Stimulated activated CD4-positive, alpha-beta T cell treated with anti-CD3 and anti-CD28 coated beads, Interleukin-4, amount 100 ng/mL, for 48 hours (primary cell): ENCODE measurements at regions not wholly inside any gene's neighbourhood (a gene's known extent, or its start where the extent isn't known, plus 50 kb on each side); places are given as distances from the start of the nearest gene placed in this dataset.

Experiments
- DNase-seq, 2 donors: peaks; one replicate each; pipeline ENCODE4 v3.0.0-alpha.2; 2020; ENCODE audit warnings: low read depth in 2 of 2

GRCh38 chr3:162302983-162303624, 806.5 kb downstream of the OTOL1 start:
- DNase-seq = no peak

DNA sequence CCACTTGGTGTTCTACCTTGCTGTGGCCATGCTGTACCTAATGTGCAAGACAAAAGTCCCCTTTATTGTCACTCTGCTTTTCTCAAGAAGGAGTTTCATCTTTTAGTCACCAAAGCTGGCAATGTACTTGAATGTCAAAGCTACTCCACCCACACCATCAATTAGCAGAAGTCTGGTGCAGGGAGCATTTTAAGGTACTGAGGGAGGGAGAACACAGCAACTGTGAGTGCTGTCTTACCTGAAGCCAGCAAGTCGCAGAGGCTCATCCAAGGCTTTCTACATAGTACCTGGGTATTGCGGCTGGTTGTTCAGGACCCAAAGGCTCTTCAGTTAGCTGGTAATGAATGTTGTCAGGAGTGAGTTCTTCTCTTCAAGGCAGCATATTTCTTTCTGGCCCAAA, 820.4 kb downstream of the OTOL1 start:
- no peak for DNase-seq

GRCh38 chr3:162328649-162329048, 832.0 kb downstream of the OTOL1 start:
- DNase-seq = no peak

DNA sequence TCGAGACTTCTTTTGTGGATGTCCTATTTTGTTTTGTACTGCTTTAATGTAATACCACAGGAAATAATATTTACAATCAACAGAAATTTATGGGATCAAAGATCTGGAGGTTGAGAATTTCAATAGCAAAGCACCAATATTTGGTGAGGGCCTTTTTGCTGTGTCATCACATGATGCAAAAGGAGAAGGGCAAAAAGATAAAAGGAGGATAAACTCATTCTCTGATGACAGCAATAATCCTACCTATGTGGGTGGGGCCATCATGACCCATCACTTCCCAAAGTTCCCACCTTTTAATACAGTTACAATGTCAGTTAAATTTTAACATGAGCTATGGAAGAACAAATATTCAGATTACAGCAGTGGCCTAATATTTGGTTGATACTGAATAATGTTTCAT, 832.9 kb downstream of the OTOL1 start:
- no peak for DNase-seq

- DNase-seq = no peak
Measured at GRCh38 chr3:162332344-162332743, 835.7 kb downstream of the OTOL1 start.

- no peak for DNase-seq
Measured at GRCh38 chr3:162334537-162334936, 837.9 kb downstream of the OTOL1 start.

DNA sequence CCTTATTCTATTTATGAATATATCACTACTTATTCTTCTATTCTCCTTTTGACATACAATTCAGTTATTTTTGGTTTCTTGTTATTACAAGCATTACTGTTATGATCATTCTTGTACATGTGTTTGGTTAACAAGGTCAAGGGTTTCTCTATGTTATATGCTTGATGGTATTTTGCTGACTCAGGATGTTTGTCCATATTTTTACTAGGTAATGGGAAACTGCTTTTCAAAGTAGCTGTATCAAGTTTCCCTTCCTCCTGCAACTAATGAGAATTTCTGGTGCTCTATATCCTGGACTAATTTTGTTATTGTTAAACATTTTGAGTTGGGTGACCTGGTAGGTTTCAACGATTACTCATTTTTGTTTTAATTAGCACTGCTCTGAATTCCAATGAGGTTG, 841.0 kb downstream of the OTOL1 start:
- DNase-seq = no peak

GRCh38 chr3:162338514-162338913, 841.9 kb downstream of the OTOL1 start:
- DNase-seq = no peak

GRCh38 chr3:162348912-162349311, 852.3 kb downstream of the OTOL1 start:
- no peak for DNase-seq

GRCh38 chr3:162353414-162353813, 856.8 kb downstream of the OTOL1 start:
- no peak for DNase-seq

DNA sequence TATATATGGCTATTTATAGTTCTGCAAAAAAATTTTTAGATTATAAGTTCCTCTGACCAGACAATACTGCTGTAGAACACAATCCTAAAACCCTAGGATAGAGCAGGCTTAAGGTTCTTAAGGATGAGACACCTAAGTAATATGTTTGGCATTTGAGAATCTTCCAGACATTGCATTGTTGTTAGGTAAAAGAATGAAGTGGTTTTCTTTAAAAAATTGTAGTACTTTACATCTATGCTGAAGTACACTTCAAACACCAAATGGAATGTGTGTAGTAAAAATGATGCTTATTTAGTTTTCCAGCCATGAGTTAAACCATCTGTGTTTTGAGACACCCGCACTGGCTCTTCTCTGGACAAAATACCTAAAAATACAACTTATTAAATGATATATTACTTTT, 857.7 kb downstream of the OTOL1 start:
- no peak for DNase-seq

DNA sequence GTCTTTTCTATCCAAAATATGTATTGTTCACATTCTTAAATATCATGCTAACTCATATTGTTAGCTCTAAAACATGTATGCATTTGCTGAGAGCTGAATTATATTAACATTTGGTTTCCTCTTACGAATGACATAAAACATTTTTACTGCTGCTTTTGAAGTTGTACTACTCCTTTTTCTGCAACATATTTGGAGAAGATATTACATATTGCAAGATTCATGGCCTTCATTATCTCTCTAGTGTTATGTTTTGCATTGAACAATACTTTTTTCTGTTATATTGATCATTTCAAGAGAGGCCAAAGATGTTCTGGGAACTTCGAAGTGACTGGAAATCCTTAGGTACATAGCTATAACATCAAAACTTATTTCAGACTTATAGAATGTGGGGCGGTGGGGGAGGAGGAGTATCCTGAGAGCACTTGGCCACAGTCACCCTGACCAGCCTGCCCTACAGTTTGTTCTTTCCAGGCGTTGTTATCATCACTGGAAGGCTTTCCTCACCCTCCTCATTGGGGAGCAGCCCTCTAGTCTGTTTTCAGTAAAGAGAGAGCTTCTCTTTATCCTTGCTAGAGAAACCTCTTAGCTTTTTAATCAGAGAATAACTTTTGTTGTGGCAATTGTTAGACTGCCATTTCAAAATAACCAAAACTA, 868.6 kb downstream of the OTOL1 start:
- DNase-seq = no peak

DNA sequence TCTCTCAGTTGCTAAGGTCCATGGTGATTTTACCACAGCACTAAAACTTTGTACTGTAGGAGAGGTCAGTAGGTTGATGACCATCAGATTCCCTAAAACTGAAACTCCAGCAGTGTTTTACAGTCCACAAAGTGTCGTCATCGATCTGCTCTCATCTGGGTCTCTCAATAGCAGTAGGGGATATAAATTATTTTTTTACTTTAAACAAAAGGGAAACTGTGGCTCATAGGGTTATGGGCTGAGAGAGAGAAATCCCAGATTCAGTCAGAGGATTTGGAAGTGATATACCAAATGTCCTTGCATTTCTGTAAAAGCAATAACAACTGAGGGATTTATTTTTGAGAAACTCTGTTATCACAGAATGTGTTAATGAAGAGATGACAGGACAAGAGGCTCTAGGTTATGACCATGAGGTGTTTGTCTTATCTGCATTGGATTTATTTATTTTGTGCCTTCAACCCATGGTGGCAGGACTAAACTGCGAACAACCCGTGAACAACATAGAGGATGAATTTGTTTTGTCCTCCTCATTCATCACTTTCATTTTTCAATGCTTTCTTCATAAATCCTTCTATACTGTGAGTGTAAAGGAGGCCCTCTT, 869.7 kb downstream of the OTOL1 start:
- DNase-seq = no peak

GRCh38 chr3:162367429-162368260, 871.0 kb downstream of the OTOL1 start:
- DNase-seq = no peak

DNA sequence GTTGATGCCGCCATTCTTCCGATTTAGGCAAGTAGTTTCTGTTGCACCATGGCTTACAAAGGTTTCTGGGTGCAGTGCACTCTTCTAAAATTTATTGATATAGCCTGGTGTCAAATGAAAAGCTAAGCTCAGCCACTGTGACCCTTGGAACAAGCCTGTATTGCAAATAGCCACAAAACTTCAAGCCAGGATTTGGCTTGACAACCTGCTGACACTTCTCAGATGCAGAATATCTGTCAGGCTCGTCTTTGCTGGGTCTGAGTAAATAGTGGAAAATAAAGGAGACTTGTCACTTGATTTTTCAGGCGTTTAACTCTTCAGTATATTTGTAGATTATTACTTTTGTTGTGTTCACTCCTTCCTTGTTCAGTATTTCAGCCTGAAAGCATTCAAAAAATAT, 871.8 kb downstream of the OTOL1 start:
- no peak for DNase-seq

- no peak for DNase-seq
Measured at GRCh38 chr3:162369306-162369705, 872.7 kb downstream of the OTOL1 start.

- no peak for DNase-seq
Measured at GRCh38 chr3:162370141-162370540, 873.5 kb downstream of the OTOL1 start.

- DNase-seq = no peak
Measured at GRCh38 chr3:162376761-162377160, 880.2 kb downstream of the OTOL1 start.

GRCh38 chr3:162377608-162378007, 881.0 kb downstream of the OTOL1 start:
- no peak for DNase-seq

DNA sequence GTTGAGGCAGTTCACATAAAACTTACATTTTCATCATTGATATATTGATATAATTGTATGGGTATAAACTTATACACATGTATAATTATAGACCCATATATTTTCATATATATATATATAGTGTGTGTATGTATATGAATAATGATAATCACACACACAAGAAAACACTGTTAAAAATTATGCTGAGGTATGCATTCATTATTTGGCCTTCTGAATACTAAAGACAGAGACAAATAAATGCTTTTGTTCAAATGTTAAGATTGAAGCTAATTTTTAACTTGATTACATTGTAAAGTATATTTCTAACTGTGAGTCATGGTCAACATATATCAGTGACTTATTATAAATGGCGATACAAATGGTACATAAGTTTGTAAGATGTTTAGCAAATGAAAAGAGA, 888.8 kb downstream of the OTOL1 start:
- DNase-seq = no peak

GRCh38 chr3:162390891-162391290, 894.3 kb downstream of the OTOL1 start:
- DNase-seq = no peak

DNA sequence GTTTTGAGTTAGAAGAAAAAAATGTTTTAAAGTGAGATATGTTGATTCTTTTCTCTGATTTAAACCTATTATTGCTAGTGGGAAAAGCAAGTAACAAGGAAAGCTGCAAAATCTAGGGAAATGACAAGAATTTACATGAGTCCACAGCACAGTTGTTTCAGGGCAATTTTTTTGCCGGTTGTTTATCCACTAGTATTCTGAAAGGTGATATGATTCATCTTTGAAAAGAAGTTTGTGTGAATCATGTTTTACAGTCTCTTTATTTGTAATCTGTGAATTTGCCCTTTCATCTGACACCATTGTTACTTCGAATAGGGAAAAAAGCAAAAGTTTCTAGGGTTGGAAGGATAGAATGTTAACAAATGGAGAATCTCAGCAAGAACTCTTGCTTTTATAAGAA, 894.7 kb downstream of the OTOL1 start:
- DNase-seq = no peak

DNA sequence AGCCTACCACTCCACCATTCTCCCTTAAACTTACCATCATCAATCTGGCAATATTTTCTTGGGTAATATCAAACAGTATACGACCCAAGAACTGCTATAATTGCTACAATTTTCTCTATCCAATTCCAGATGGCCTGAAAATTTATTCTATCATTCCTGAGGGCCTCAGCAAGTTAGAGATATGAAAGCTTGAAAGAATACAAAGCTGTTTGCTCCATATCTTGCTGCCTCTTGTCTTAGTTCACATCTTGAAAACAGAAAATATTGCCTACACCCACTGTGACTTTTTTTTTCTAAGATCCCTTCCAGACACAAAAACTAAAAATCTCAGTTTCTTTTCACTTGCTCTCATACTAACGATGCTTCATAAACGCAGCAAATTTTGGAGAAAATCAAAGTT, 898.9 kb downstream of the OTOL1 start:
- DNase-seq = no peak
